Endodermal cell (in vitro differentiated cells): ENCODE measurements at regions not wholly inside any gene's neighbourhood (a gene's known extent, or its start where the extent isn't known, plus 50 kb on each side); places are given as distances from the start of the nearest gene placed in this dataset.

Source experiments
- DNase-seq: peaks from one replicate; pipeline ENCODE4 v3.0.0-alpha.2; 2017
- H3K27ac ChIP-seq: 2 replicates; pipeline ENCODE4 v1.5.1; 2013; ENCODE audit warnings: mild to moderate bottlenecking, low read depth, low read length, moderate library complexity
- H3K27me3 ChIP-seq: 2 replicates; pipeline ENCODE4 v1.6.1; 2013; ENCODE audit warnings: mild to moderate bottlenecking, low read length, moderate library complexity; ENCODE audit not compliant: insufficient read depth, control insufficient read depth, poor library complexity, severe bottlenecking
- H3K36me3 ChIP-seq: 2 replicates; pipeline ENCODE4 v1.7.0; 2013; ENCODE audit warnings: mild to moderate bottlenecking, low read length, moderate library complexity; ENCODE audit not compliant: control insufficient read depth, insufficient read depth
- H3K4me1 ChIP-seq: one replicate; pipeline ENCODE4 v1.7.0; 2013; ENCODE audit warnings: low read length; ENCODE audit not compliant: control insufficient read depth, insufficient read depth
- H3K4me3 ChIP-seq: 2 replicates; pipeline ENCODE4 v1.5.1; 2013; ENCODE audit warnings: mild to moderate bottlenecking, low read length, moderate library complexity
- H3K9ac ChIP-seq: 2 replicates; pipeline ENCODE4 v1.6.1; 2013; ENCODE audit warnings: mild to moderate bottlenecking, low read length, moderate library complexity; ENCODE audit not compliant: poor library complexity, severe bottlenecking; ENCODE audit errors: extremely low read depth
- H3K9me3 ChIP-seq: 2 replicates; pipeline ENCODE4 v1.6.1; 2013; ENCODE audit warnings: mild to moderate bottlenecking, low read length, moderate library complexity; ENCODE audit not compliant: control insufficient read depth
- H3K27ac Mint-ChIP-seq: 2 replicates; pipeline ENCODE4 v1.8.0; 2020; ENCODE audit warnings: mixed read lengths
- H3K27me3 Mint-ChIP-seq: 2 replicates; pipeline ENCODE4 v1.8.0; 2021; ENCODE audit warnings: mild to moderate bottlenecking, mixed read lengths; ENCODE audit not compliant: insufficient read depth
- H3K36me3 Mint-ChIP-seq: 2 replicates; pipeline ENCODE4 v1.8.0; 2020; ENCODE audit warnings: low read depth, mixed read lengths
- H3K4me1 Mint-ChIP-seq: 2 replicates; pipeline ENCODE4 v1.8.0; 2020; ENCODE audit warnings: mixed read lengths
- H3K4me3 Mint-ChIP-seq: 2 replicates; pipeline ENCODE4 v1.8.0; 2020; ENCODE audit warnings: mild to moderate bottlenecking, moderate library complexity, mixed read lengths
- H3K9me3 Mint-ChIP-seq: 2 replicates; pipeline ENCODE4 v1.8.0; 2020; ENCODE audit warnings: mild to moderate bottlenecking, mixed read lengths
- WGBS, 2 experiments: methylation state at CpG; one replicate each; pipeline versions ENCODE4 v1.1.5 to v1.1.7; 2013; ENCODE audit warnings: missing lambda C conversion rate in 2 of 2, mixed read lengths in 1 of 2; ENCODE audit not compliant: insufficient coverage in 1 of 2, insufficient read length in 1 of 2; 5-methylcytosine and 5-hydroxymethylcytosine counted together
- TF ChIP-seq, protein P1 (sequence below): fragments of 200-600 bp; sonication (generic); conservative IDR thresholded peaks from 2 replicates; pipeline ENCODE4 v1.5.0; 2021; ENCODE audit warnings: antibody characterized with exemption, mild to moderate bottlenecking

DNA sequence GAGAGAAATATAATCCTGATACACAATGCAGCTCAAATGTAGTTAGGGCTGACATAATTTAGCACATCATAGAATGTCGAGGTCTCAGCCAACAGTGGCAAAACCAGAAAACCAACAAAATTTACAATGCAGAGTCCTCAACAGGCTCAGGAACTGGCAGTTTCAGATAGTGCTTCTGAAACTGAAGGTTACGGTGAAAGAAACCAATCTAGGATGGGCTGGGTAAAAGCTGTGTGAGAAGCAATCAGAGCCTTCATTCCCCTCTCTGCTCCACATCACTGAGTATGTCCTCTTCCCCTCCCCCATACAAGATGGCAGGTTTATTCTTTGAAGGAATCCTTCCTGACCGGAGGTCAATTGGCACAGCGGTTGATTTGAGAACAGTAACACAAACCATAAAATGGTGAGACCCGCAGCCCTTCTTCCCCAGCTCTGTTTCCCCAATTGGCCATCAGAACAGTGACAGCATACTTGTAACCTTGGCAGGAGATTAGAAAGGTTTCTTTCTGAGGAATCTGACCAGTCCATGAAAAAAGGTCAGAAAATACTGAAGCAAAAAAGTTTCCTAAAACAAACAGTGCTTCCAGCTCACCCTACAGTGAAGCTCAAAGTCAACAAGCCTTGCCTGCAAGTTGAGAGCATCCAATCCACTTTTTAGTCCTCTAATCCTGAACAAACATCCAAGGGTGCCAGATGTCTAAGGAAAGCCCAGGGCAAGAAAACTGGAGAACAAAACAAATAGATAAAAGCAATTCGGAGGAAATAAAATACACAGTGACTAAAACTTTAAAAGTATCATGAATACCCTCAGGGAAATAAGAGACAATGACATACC lies 53.9 kb upstream of the IL6 start:
- peak overlapping the region; percentile 59 for H3K4me3 ChIP-seq
- H3K27me3 Mint-ChIP-seq: no peaks in the 10 kb centered on the region
- TF ChIP-seq, protein P1, sequence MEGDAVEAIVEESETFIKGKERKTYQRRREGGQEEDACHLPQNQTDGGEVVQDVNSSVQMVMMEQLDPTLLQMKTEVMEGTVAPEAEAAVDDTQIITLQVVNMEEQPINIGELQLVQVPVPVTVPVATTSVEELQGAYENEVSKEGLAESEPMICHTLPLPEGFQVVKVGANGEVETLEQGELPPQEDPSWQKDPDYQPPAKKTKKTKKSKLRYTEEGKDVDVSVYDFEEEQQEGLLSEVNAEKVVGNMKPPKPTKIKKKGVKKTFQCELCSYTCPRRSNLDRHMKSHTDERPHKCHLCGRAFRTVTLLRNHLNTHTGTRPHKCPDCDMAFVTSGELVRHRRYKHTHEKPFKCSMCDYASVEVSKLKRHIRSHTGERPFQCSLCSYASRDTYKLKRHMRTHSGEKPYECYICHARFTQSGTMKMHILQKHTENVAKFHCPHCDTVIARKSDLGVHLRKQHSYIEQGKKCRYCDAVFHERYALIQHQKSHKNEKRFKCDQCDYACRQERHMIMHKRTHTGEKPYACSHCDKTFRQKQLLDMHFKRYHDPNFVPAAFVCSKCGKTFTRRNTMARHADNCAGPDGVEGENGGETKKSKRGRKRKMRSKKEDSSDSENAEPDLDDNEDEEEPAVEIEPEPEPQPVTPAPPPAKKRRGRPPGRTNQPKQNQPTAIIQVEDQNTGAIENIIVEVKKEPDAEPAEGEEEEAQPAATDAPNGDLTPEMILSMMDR: no peak
- H3K9me3 ChIP-seq: no peaks in the 10 kb centered on the region
- WGBS, 2 experiments: 59% methylated on average over 6 of the region's 6 CpGs; no CpG with 5 or more reads in 1 of the 2 experiments
- peaks cover 39% of the 10 kb centered on the region for H3K4me1 ChIP-seq
- H3K36me3 ChIP-seq: no peaks in the 10 kb centered on the region
- H3K4me3 Mint-ChIP-seq: peak overlapping the region; percentile 2
- DNase-seq: no peak
- peak overlapping the region; percentile 89 for H3K27ac Mint-ChIP-seq
- peaks cover 82% of the 10 kb centered on the region for H3K4me1 Mint-ChIP-seq
- peak overlapping the region; percentile 37 for H3K9ac ChIP-seq
- no peaks in the 10 kb centered on the region for H3K27me3 ChIP-seq
- H3K36me3 Mint-ChIP-seq: peaks cover 5% of the 10 kb centered on the region
- H3K27ac ChIP-seq: no peak overlapping the region
- no peaks in the 10 kb centered on the region for H3K9me3 Mint-ChIP-seq

GRCh38 chr7:22671177-22671879 lies 55.7 kb upstream of the IL6 start:
- Histone ChIP-seq H3K36me3 (peaks cover 6% of the 10 kb centered on the region), H3K4me3 (no peak overlapping the region), H3K27me3 (no peaks in the 10 kb centered on the region), H3K9ac (no peak overlapping the region), H3K4me1 (peaks cover 52% of the 10 kb centered on the region), H3K9me3 (no peaks in the 10 kb centered on the region), H3K27ac (no peak overlapping the region)
- no peak for DNase-seq
- H3K4me1 Mint-ChIP-seq: peaks cover 86% of the 10 kb centered on the region
- WGBS, 2 experiments: 81 to 91% methylated on average over 4 to 5 of the region's 5 CpGs
- no peaks in the 10 kb centered on the region for H3K9me3 Mint-ChIP-seq
- H3K27me3 Mint-ChIP-seq: no peaks in the 10 kb centered on the region
- no peak overlapping the region for H3K4me3 Mint-ChIP-seq
- TF ChIP-seq, protein P1: no peak
- peaks cover 9% of the 10 kb centered on the region for H3K36me3 Mint-ChIP-seq
- peak overlapping the region; percentile 89 for H3K27ac Mint-ChIP-seq

- Histone ChIP-seq H3K4me1 (peaks cover 52% of the 10 kb centered on the region), H3K36me3 (peaks cover 14% of the 10 kb centered on the region), H3K27ac (no peak overlapping the region), H3K27me3 (no peaks in the 10 kb centered on the region), H3K9me3 (no peaks in the 10 kb centered on the region), H3K4me3 (no peak overlapping the region), H3K9ac (no peak overlapping the region)
- TF ChIP-seq, protein P1: no peak
- no peak overlapping the region for H3K4me3 Mint-ChIP-seq
- H3K27me3 Mint-ChIP-seq: no peaks in the 10 kb centered on the region
- WGBS, 2 experiments: 95% methylated on average over 1 of the region's 1 CpG; no CpG with 5 or more reads in 1 of the 2 experiments
- no peaks in the 10 kb centered on the region for H3K9me3 Mint-ChIP-seq
- H3K36me3 Mint-ChIP-seq: peaks cover 16% of the 10 kb centered on the region
- H3K4me1 Mint-ChIP-seq: peaks cover 78% of the 10 kb centered on the region
- no peak for DNase-seq
- no peak overlapping the region for H3K27ac Mint-ChIP-seq
Measured at GRCh38 chr7:22670422-22670815, 56.6 kb upstream of the IL6 start.
